HEK293T (cell line): ENCODE measurements at regions not wholly inside any gene's neighbourhood (a gene's known extent, or its start where the extent isn't known, plus 50 kb on each side); places are given as distances from the start of the nearest gene placed in this dataset.

Experiments used
- ARNT ChIP-seq: fragments of 450-650 bp; IDR thresholded peaks from 2 replicates; pipeline ENCODE4 v1.6.1; 2017; ENCODE audit warnings: mild to moderate bottlenecking
- ELF4 ChIP-seq: fragments of 450-650 bp; IDR thresholded peaks from 2 replicates; pipeline ENCODE4 v1.6.1; 2017; ENCODE audit warnings: antibody characterized with exemption
- FOXK2 ChIP-seq: fragments of 450-650 bp; IDR thresholded peaks from 2 replicates; pipeline ENCODE4 v1.6.1; 2016; ENCODE audit warnings: mild to moderate bottlenecking
- FOXM1 ChIP-seq: fragments of 450-650 bp; IDR thresholded peaks from 2 replicates; pipeline ENCODE4 v1.6.1; 2017; ENCODE audit warnings: mild to moderate bottlenecking, borderline replicate concordance
- HDGF ChIP-seq: fragments of 450-650 bp; IDR thresholded peaks from 2 replicates; pipeline ENCODE4 v1.6.1; 2017; ENCODE audit warnings: antibody characterized with exemption, borderline replicate concordance
- L3MBTL2 ChIP-seq: fragments of 450-650 bp; conservative IDR thresholded peaks from 2 replicates; pipeline ENCODE4 v1.6.1; 2016; ENCODE audit warnings: mild to moderate bottlenecking
- NFRKB ChIP-seq: fragments of 450-650 bp; IDR thresholded peaks from 2 replicates; pipeline ENCODE4 v1.6.1; 2016; ENCODE audit warnings: mild to moderate bottlenecking, moderate library complexity
- PKNOX1 ChIP-seq: fragments of 450-650 bp; IDR thresholded peaks from 2 replicates; pipeline ENCODE4 v1.6.1; 2016
- SP1 ChIP-seq: fragments of 450-650 bp; IDR thresholded peaks from 2 replicates; pipeline ENCODE4 v1.6.1; 2017
- TARDBP ChIP-seq: fragments of 450-650 bp; IDR thresholded peaks from 2 replicates; pipeline ENCODE4 v1.6.1; 2016

DNA sequence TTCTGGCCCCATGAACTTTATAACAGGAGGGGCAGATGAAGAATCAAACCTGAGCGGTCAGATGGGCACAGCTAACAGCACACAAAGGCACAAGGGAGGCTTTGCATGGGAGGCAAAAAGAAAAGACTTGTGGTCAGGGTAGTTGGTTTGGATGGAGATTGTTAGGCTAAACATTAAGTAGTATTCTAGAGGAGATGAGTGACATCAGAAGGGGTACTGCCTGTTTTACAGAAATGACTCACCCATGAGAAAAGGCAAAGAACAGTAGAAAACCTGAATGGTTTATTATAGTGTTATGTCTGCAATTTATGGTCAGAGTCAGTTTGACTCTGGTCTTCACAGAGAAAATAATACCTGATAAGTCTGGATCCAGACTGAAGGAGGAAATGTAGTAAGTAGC lies 129.8 kb upstream of the KIRREL3 start:
- TF ChIP-seq FOXK2 (no peak), FOXM1 (no peak), ARNT (no peak), HDGF (no peak), ELF4 (no peak), PKNOX1 (no peak), L3MBTL2 (no peak), SP1 (no peak), TARDBP (no peak), NFRKB (no peak)
